Hematopoietic multipotent progenitor cell treated with erythropoietin and hydrocortisone succinate and interleukin-3 and kit ligand, for 6 days (in vitro differentiated cells): ENCODE measurements at regions not wholly inside any gene's neighbourhood (a gene's known extent, or its start where the extent isn't known, plus 50 kb on each side); places are given as distances from the start of the nearest gene placed in this dataset.

Experiments
- DNase-seq: peaks from one replicate; pipeline ENCODE4 v3.0.0-alpha.2; 2015

GRCh38 chr1:219120624-219121544 lies 52.8 kb upstream of the LYPLAL1 start:
- peak; percentile 33 for DNase-seq

GRCh38 chr1:219121679-219122078 lies 52.0 kb upstream of the LYPLAL1 start:
- DNase-seq = no peak

GRCh38 chr1:219123036-219123435 lies 50.6 kb upstream of the LYPLAL1 start:
- no peak for DNase-seq
